ENCODE measurements at regions not wholly inside any gene's neighbourhood (a gene's known extent, or its start where the extent isn't known, plus 50 kb on each side); places are given as distances from the start of the nearest gene placed in this dataset.

DNA sequence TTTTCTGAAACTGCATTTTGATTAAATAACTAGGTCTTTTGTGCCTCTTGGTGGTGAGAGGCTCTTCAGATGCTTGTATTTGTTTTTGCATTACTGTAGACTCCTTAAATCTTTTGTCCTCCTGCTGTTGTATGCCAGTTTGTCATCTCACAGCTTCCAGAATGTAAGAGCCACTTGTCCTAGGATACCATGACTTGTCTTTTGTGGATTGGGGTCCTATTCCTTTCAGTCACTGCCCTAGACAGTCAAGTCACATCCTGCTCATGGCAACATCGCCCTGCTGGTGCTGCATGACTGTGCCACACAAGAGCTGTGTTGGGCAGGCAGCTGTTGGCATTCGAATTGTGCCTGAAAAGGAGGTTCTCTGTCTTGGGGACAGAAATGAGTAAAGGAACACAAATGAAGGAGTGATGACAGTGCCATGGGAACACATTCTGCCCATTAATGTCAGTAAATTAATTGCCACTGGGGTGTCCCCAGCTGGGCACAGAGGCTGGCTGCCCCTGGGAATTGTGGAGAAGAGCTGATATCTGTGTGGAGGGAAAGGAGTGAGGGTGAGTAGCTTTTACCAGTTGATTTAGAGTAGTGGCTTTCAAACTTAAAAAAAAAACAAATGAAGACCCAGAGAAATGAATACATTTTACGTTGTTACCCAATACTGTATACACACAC is 140.3 kb downstream of the ARL6IP6 start:
- DNase-seq (ENCODE audit: low read depth, low spot score) = no peak
- H3K4me3 ChIP-seq (ENCODE audit: low read length) = no peak overlapping the region

- no peak overlapping the region for H3K4me3 ChIP-seq (ENCODE audit: low read length)
- no peak for DNase-seq (ENCODE audit: low read depth, low spot score)
Measured at GRCh38 chr2:152846697-152847470, 128.5 kb downstream of the ARL6IP6 start.

GRCh38 chr2:152835674-152836073 is 117.3 kb downstream of the ARL6IP6 start:
- DNase-seq (ENCODE audit: low read depth, low spot score) = no peak

GRCh38 chr2:152827944-152828343 is 109.5 kb downstream of the ARL6IP6 start:
- DNase-seq (ENCODE audit: low read depth, low spot score) = no peak
- H3K4me3 ChIP-seq (ENCODE audit: low read length) = no peak overlapping the region

More at GRCh38 chr2:152835674-152836073, 117.3 kb downstream of the ARL6IP6 start:
- no peak overlapping the region for H3K4me3 ChIP-seq (ENCODE audit: low read length)

DNA sequence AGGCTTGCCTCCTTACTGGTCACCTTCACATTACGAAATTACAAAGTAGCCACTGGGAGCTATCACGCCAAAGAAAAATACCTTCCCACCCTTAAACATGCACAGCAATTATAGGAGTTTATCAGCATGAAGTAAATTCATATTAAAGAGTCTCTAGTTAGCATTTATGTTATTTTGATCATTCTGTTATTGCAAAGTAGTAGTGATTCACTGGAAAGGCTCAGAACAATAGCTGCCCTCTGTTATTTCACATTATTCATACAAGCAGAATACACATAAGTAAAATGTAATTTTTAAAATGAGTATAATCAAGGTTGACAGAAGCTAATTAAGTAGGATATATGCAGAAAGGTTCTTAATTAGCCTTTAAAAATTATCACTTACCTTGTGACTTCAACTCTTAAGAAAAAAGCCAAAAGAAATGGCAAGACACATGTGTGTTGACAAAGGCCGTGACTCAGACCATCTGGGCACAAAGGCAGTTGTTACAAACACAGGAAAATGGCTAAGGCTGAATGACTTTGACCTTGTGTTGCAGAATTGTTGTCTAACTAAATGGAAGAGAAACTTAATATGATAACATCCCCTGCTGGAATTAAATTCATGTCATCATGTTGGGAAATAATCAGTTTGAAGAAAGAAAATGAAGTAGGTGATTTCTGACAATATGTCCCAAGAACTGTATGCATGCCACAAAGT is 108.3 kb downstream of the ARL6IP6 start:
- no peak for DNase-seq (ENCODE audit: low read depth, low spot score)
- no peak overlapping the region for H3K4me3 ChIP-seq (ENCODE audit: low read length)

GRCh38 chr2:152825834-152826233 is 107.4 kb downstream of the ARL6IP6 start:
- H3K4me3 ChIP-seq (ENCODE audit: low read length) = no peak overlapping the region
- no peak for DNase-seq (ENCODE audit: low read depth, low spot score)

DNA sequence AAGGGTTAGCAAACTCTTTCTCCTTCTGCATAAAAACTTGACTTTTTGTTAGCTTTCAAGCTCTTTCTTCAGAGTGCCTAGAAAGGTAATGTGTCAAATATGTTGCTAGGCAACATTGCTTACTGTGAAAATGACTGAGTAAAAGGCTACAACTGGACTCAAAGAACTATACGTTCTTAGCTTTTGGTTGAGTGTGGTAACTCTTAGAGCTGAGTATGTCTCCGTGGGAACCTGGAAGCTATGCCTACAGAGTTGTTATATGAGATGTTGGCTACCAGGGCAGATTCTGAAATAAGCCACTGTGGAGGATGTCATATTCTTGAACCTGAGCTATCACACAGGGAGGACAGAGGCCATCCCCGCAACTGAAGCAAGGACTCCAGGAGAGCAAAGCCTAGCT is 105.5 kb downstream of the ARL6IP6 start:
- no peak overlapping the region for H3K4me3 ChIP-seq (ENCODE audit: low read length)
- DNase-seq (ENCODE audit: low read depth, low spot score) = no peak

DNA sequence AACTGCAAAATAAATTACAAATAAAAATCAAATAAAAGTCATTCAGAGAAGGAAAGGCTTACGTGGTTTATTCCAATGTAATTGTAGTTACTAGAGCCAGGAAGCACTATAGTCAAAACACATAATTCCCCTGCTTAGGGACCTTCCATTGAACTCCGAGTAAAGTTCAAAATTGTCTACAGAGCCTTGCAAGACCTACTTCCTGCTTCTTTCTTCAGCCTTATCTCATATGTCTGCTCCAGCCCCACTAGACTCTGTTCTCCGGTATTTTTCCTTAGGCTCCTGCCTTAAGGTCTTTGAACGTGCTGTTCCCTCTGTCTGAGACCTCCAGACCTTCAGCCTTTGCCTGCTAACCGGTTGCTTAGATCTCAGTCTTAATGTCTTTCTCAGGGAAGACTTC is 104.3 kb downstream of the ARL6IP6 start:
- DNase-seq (ENCODE audit: low read depth, low spot score) = no peak

GRCh38 chr2:152820048-152820447 is 101.6 kb downstream of the ARL6IP6 start:
- no peak for DNase-seq (ENCODE audit: low read depth, low spot score)

More for the DNA sequence above, 104.3 kb downstream of the ARL6IP6 start:
- no peak overlapping the region for H3K4me3 ChIP-seq (ENCODE audit: low read length)

DNA sequence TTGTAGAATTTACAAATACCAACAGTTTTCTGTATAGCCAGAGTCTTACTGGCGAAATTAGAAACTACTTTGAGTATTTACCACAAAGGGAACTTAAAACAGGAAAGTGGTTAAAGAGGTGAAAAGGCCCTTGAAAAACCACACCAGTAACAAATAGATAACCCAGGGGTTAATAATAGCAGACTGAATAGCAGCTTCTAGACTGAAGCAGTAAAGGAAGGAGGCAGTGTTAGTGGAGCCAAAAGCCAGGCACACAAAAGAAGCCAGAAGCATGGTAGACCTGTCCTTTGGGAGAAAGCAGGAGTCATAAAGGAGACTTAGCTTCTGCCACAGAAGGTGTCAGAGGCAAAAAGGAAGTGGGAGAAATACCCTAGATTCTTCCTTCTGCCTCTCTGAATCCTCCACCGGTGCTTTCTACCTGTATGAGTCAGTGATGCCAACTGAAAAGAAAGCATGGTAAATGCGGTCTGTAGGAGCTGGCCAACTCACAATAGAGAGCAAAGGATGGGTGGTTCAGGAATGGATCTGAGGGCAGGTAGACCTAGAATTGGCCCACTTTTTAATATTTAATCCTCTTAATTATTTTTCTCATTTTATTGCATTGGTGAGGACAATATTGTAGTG is 97.3 kb downstream of the ARL6IP6 start:
- DNase-seq (ENCODE audit: low read depth, low spot score) = no peak
- H3K4me3 ChIP-seq (ENCODE audit: low read length) = no peak overlapping the region

More at GRCh38 chr2:152820048-152820447, 101.6 kb downstream of the ARL6IP6 start:
- H3K4me3 ChIP-seq (ENCODE audit: low read length) = no peak overlapping the region

DNA sequence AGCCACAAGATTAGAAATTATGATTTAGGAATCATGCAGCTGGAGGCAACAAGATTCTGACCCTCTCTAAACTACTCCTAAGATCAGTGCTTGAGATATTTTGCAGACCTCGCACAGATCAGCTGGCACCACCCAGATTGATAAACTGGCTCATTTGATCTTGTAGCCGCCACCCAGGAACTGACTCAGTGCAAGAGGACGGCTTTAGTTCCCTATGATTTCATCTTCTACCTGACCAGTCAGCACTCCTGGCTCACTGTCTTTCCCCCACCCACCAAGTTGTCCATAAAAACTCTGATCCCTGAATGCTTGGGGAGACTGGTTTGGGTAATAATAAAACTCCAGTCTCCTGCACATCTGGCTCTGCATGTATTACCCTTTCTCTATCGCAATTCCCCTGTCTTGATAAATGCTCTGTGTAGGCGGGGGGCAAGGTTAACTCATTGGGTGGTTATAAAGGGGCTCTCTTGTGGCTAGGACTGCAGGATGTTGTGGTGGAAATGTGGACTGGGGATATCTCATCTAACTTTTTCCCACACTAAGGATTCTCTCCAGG is 96.1 kb downstream of the ARL6IP6 start:
- H3K4me3 ChIP-seq (ENCODE audit: low read length) = no peak overlapping the region
- DNase-seq (ENCODE audit: low read depth, low spot score) = no peak

- DNase-seq (ENCODE audit: low read depth, low spot score) = no peak
- no peak overlapping the region for H3K4me3 ChIP-seq (ENCODE audit: low read length)
Measured at GRCh38 chr2:152813351-152813750, 94.9 kb downstream of the ARL6IP6 start.

All from Jurkat, Clone E6-1 (cell line).